Bronchial epithelial cell (primary cell): ENCODE measurements at regions not wholly inside any gene's neighbourhood (a gene's known extent, or its start where the extent isn't known, plus 50 kb on each side); places are given as distances from the start of the nearest gene placed in this dataset.
A peak's percentile ranks its signal among the peaks of the same experiment; 100 is the strongest.

ENCODE experiments used
- DNase-seq: peaks from one replicate; pipeline ENCODE4 v3.0.0-alpha.2; 2010; ENCODE audit warnings: low read depth
- FAIRE-seq: peaks from 2 replicates; lab custom pipeline; 2011; peaks lifted over from hg19 to GRCh38; lab: Jason Lieb, UNC
- H3K27me3 ChIP-seq: 2 replicates; pipeline ENCODE4 v1.5.1; 2011; ENCODE audit warnings: low read length; ENCODE audit not compliant: control insufficient read depth, insufficient read depth
- H3K36me3 ChIP-seq: 2 replicates; pipeline ENCODE4 v1.5.1; 2011; ENCODE audit warnings: low read length; ENCODE audit not compliant: control insufficient read depth, insufficient read depth
- H3K4me3 ChIP-seq: 2 replicates; pipeline ENCODE4 v1.5.1; 2011; ENCODE audit warnings: mild to moderate bottlenecking, low read depth, low read length, control low read depth
- CTCF ChIP-seq: IDR thresholded peaks from 2 replicates; pipeline ENCODE4 v1.5.1; 2011; ENCODE audit warnings: mild to moderate bottlenecking, moderate library complexity, low read length, control low read depth, inconsistent platforms; ENCODE audit not compliant: insufficient read depth, severe bottlenecking

DNA sequence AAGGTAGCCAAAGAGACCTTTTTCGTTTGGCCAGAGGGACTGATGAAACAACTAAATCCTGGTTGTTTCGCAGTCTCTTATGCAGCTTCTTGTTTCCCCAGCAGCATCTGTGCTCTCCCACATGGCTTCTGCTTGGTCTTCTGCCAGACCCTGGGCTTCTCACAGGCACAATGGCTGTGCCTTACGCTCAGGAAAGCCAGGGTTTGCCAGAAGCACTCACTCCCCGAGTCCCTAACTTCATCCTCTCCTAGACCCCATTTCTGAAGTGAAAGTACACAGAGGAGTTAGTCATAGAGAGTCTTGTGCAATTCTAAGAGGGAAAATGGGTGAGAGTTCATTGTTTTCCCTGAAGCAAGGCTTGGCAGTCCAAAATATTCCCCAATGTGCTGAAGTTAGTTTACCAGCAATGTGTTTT, 121.7 kb downstream of the EVX1 start:
- TF ChIP-seq CTCF = no peak
- DNase-seq (peak; percentile 59), FAIRE-seq (no peak)
- H3K4me3 ChIP-seq = no peak overlapping the region
- H3K27me3 ChIP-seq = no peaks in the 10 kb centered on the region
- H3K36me3 ChIP-seq = no peaks in the 10 kb centered on the region

- DNase-seq (no peak), FAIRE-seq (no peak)
- H3K36me3 ChIP-seq = no peaks in the 10 kb centered on the region
- no peak for TF ChIP-seq CTCF
- H3K4me3 ChIP-seq = no peak overlapping the region
- no peaks in the 10 kb centered on the region for H3K27me3 ChIP-seq
Observed at GRCh38 chr7:27367179-27367932, 124.8 kb downstream of the EVX1 start.

- no peak for TF ChIP-seq CTCF
- Histone ChIP-seq H3K36me3 (no peaks in the 10 kb centered on the region), H3K27me3 (no peaks in the 10 kb centered on the region), H3K4me3 (no peak overlapping the region)
- DNase-seq (no peak), FAIRE-seq (peak; percentile 97)
Observed at GRCh38 chr7:27367933-27368549, 125.4 kb downstream of the EVX1 start.

GRCh38 chr7:27374958-27375841, 132.6 kb downstream of the EVX1 start:
- DNase-seq (no peak), FAIRE-seq (no peak)
- TF ChIP-seq CTCF = no peak
- H3K27me3 ChIP-seq = no peaks in the 10 kb centered on the region
- H3K4me3 ChIP-seq = no peak overlapping the region
- no peaks in the 10 kb centered on the region for H3K36me3 ChIP-seq

DNA sequence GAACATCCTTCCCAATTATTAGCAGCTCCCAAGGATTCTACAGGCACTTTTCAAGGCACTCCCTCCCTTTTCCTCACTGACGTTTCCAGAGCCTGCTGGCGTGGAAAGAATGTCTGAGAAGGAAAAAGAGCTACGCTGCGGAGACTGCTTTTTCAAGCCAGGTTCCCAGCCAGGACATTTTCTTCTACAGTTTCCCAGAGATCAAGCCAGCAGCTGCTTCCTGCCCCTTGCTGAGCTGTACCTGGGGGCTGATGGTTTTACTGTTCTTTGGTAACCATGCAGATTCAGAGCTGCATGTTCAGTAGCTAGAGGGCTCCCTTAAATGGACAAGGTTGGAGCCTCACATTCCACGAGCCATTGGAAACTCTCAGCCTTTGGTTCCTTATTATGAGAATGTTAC, 133.4 kb downstream of the EVX1 start:
- Histone ChIP-seq H3K36me3 (no peaks in the 10 kb centered on the region), H3K27me3 (no peaks in the 10 kb centered on the region), H3K4me3 (no peak overlapping the region)
- TF ChIP-seq CTCF = no peak
- DNase-seq (no peak), FAIRE-seq (no peak)
